COLO829 (cell line): ENCODE measurements at regions not wholly inside any gene's neighbourhood (a gene's known extent, or its start where the extent isn't known, plus 50 kb on each side); places are given as distances from the start of the nearest gene placed in this dataset.
A peak's percentile ranks its signal among the peaks of the same experiment; 100 is the strongest.
"Not testable (repeated sequence)": the region's sequence is repeated elsewhere in the genome, so short reads cannot be mapped to it uniquely, and the experiment has no call there.

Source experiments
- DNase-seq: peaks from one replicate; pipeline ENCODE4 v3.0.0; 2012; ENCODE audit warnings: low spot score

- no peak for DNase-seq
Measured at GRCh38 chr1:192862271-192862670, 53.4 kb downstream of the RGS2 start.

GRCh38 chr1:192866241-192866868 lies 57.5 kb downstream of the RGS2 start:
- DNase-seq: no peak

GRCh38 chr1:192867180-192867579 lies 58.3 kb downstream of the RGS2 start:
- DNase-seq: no peak

GRCh38 chr1:192869308-192869940 lies 60.6 kb downstream of the RGS2 start:
- DNase-seq: no peak

GRCh38 chr1:192872010-192872409 lies 63.2 kb downstream of the RGS2 start:
- no peak for DNase-seq

GRCh38 chr1:192873836-192874235 lies 65.0 kb downstream of the RGS2 start:
- no peak for DNase-seq

- no peak for DNase-seq
Measured at GRCh38 chr1:192876633-192877032, 67.8 kb downstream of the RGS2 start.

GRCh38 chr1:192877283-192877886 lies 68.5 kb downstream of the RGS2 start:
- DNase-seq: no peak

GRCh38 chr1:192878249-192878648 lies 69.4 kb downstream of the RGS2 start:
- DNase-seq: no peak

- DNase-seq: no peak
Measured at GRCh38 chr1:192879406-192879805, 70.6 kb downstream of the RGS2 start.

- no peak for DNase-seq
Measured at GRCh38 chr1:192880231-192880630, 71.4 kb downstream of the RGS2 start.

GRCh38 chr1:192884241-192884640 lies 75.4 kb downstream of the RGS2 start:
- DNase-seq: no peak

GRCh38 chr1:192885387-192885786 lies 76.5 kb downstream of the RGS2 start:
- DNase-seq: not testable (repeated sequence)

GRCh38 chr1:192887426-192887825 lies 78.6 kb downstream of the RGS2 start:
- peak; percentile 51 for DNase-seq

GRCh38 chr1:192888574-192888973 lies 79.7 kb downstream of the RGS2 start:
- DNase-seq: no peak

GRCh38 chr1:192889082-192889481 lies 80.2 kb downstream of the RGS2 start:
- DNase-seq: no peak

GRCh38 chr1:192890134-192890533 lies 81.3 kb downstream of the RGS2 start:
- no peak for DNase-seq

- DNase-seq: no peak
Measured at GRCh38 chr1:192892934-192893333, 84.1 kb downstream of the RGS2 start.

- DNase-seq: not testable (repeated sequence)
Measured at GRCh38 chr1:192895487-192895886, 86.6 kb downstream of the RGS2 start.

- DNase-seq: no peak
Measured at GRCh38 chr1:192896376-192896775, 87.5 kb downstream of the RGS2 start.

- no peak for DNase-seq
Measured at GRCh38 chr1:192901500-192901899, 92.7 kb downstream of the RGS2 start.

- DNase-seq: no peak
Measured at GRCh38 chr1:192903142-192903541, 94.3 kb downstream of the RGS2 start.

- peak; percentile 46 for DNase-seq
Measured at GRCh38 chr1:192904438-192904895, 95.6 kb downstream of the RGS2 start.

- DNase-seq: no peak
Measured at GRCh38 chr1:192905049-192905448, 96.2 kb downstream of the RGS2 start.
